Cardiac muscle cell (in vitro differentiated cells and primary cell): ENCODE measurements at regions not wholly inside any gene's neighbourhood (a gene's known extent, or its start where the extent isn't known, plus 50 kb on each side); places are given as distances from the start of the nearest gene placed in this dataset.

Source experiments
- DNase-seq, 2 donors: peaks; one replicate each; pipeline versions ENCODE4 v3.0.0 to v3.0.0-alpha.2; 2010 to 2017; ENCODE audit warnings: low read depth in 1 of 2, low spot score in 1 of 2
- H3K27ac ChIP-seq: fragments of 200-600 bp; sonication (generic); 2 replicates; pipeline ENCODE4 v1.5.1; 2016
- H3K27me3 ChIP-seq: fragments of 200-600 bp; sonication (generic); 2 replicates; pipeline ENCODE4 v1.6.0; 2016; ENCODE audit warnings: control low read depth
- H3K36me3 ChIP-seq: fragments of 200-600 bp; sonication (generic); 2 replicates; pipeline ENCODE4 v1.5.1; 2016; ENCODE audit warnings: control low read depth
- H3K4me1 ChIP-seq: fragments of 200-600 bp; sonication (generic); 2 replicates; pipeline ENCODE4 v1.8.1; 2017; ENCODE audit warnings: low read depth, mild to moderate bottlenecking, mixed run types
- H3K4me3 ChIP-seq: fragments of 200-600 bp; sonication (generic); 2 replicates; pipeline ENCODE4 v1.5.1; 2016; ENCODE audit warnings: mild to moderate bottlenecking
- H3K9me3 ChIP-seq: fragments of 200-600 bp; sonication (generic); 2 replicates; pipeline ENCODE4 v1.5.1; 2017; ENCODE audit warnings: low read depth, mild to moderate bottlenecking, control low read depth
- TF ChIP-seq, protein P1 (sequence below): IDR thresholded peaks from 2 replicates; pipeline ENCODE4 v1.5.1; 2012; ENCODE audit warnings: low read depth, mild to moderate bottlenecking, low read length

DNA sequence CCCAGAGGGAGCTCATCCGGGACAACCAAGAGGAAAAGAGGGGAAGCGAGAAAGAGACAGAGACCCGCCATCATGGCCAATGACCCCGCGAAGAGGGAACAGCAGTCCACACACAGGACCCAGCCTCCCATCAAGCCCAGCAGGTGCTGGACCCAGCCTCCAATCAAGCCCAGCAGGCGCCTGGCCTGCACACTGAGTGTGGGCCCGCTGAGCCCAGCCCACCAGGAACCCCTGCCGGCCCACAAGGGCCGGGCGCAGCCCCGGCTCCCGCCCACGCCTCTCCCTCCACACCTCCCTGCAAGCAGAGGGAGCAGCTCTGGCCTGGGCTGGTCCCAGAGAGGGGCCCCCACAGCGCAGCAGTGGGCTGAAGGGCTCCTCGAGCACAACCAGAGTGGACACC is 391.1 kb downstream of the IDS start:
- no peak for DNase-seq
- Histone ChIP-seq H3K4me1 (no peaks in the 10 kb centered on the region), H3K4me3 (no peak overlapping the region), H3K27ac (no peak overlapping the region), H3K27me3 (no peaks in the 10 kb centered on the region), H3K36me3 (no peaks in the 10 kb centered on the region), H3K9me3 (no peaks in the 10 kb centered on the region)
- TF ChIP-seq, protein P1, sequence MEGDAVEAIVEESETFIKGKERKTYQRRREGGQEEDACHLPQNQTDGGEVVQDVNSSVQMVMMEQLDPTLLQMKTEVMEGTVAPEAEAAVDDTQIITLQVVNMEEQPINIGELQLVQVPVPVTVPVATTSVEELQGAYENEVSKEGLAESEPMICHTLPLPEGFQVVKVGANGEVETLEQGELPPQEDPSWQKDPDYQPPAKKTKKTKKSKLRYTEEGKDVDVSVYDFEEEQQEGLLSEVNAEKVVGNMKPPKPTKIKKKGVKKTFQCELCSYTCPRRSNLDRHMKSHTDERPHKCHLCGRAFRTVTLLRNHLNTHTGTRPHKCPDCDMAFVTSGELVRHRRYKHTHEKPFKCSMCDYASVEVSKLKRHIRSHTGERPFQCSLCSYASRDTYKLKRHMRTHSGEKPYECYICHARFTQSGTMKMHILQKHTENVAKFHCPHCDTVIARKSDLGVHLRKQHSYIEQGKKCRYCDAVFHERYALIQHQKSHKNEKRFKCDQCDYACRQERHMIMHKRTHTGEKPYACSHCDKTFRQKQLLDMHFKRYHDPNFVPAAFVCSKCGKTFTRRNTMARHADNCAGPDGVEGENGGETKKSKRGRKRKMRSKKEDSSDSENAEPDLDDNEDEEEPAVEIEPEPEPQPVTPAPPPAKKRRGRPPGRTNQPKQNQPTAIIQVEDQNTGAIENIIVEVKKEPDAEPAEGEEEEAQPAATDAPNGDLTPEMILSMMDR = no peak

DNA sequence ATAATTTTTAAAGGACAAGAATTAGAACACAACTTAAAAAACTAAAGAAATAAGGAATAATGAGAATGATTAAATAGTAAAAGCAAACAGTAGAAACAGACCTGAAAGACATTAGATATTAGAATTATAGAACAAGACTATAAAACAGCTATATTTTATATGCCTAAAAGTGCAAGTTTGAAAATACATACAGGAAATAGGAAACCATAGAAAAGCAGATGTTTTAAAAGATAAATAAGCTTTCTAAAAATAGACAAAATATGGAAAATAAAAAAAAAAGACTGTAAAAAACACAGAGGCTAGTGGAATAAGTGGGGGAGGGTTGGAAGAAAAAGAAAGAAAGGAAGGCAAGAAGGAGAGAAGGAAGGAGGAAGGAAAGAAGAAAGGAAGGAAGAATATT is 407.3 kb downstream of the IDS start:
- no peaks in the 10 kb centered on the region for H3K27me3 ChIP-seq
- TF ChIP-seq, protein P1 = no peak
- H3K4me3 ChIP-seq = no peak overlapping the region
- no peaks in the 10 kb centered on the region for H3K4me1 ChIP-seq
- no peak overlapping the region for H3K27ac ChIP-seq
- H3K9me3 ChIP-seq = no peaks in the 10 kb centered on the region
- no peak for DNase-seq
- H3K36me3 ChIP-seq = no peaks in the 10 kb centered on the region

DNA sequence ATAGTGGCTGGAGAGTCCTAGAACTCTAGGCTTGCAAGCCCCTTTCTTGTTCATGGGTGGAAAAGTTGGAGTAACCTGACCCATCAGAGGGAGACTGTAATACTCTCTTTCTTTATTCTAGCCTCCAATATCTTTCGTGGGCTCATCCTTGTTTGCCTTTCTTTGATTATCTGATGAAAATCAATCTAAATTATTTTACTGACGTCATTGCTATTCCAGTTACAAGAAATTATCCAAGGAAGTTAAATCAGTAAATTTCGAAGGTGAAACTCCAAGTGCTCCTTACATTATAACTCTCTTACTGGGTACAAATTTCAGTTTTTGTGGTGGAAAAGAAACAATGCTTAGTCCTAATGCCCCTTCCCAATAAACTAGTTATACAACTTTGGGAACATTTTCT is 412.9 kb downstream of the IDS start:
- Histone ChIP-seq H3K36me3 (no peaks in the 10 kb centered on the region), H3K9me3 (no peaks in the 10 kb centered on the region), H3K27me3 (no peaks in the 10 kb centered on the region), H3K4me3 (no peak overlapping the region), H3K27ac (no peak overlapping the region), H3K4me1 (no peaks in the 10 kb centered on the region)
- TF ChIP-seq, protein P1 = no peak
- DNase-seq = no peak

DNA sequence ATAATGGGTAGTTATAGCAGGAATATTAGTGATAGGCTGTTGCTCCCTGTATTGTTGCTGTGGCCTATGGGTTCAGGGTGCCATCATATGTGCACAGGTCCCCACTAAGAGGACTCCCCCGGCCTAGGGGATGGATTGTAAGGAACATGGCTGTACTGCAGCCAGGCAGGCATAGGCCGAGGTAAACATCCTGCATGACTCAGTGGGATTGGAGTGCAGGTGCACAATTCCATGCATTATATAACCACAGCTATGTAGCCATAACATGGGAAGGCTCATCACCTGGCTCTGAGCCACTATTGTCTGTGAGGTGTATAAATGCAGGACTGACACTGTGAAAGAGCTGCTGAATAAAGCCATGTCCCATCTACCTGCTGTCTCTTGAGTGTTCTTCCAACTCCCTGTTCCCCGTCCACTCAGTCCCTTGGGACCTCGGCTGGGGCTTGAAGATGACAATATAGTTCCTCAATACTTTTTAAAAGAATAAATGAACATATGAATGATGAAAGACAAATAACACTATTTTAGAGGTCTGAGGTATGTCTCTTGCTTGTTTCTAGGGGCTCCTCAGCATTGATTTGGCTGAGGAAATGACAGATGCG is 425.2 kb downstream of the IDS start:
- Histone ChIP-seq H3K9me3 (no peaks in the 10 kb centered on the region), H3K4me1 (no peaks in the 10 kb centered on the region), H3K27ac (no peak overlapping the region), H3K36me3 (no peaks in the 10 kb centered on the region), H3K27me3 (no peaks in the 10 kb centered on the region), H3K4me3 (no peak overlapping the region)
- TF ChIP-seq, protein P1 = no peak
- DNase-seq = no peak

DNA sequence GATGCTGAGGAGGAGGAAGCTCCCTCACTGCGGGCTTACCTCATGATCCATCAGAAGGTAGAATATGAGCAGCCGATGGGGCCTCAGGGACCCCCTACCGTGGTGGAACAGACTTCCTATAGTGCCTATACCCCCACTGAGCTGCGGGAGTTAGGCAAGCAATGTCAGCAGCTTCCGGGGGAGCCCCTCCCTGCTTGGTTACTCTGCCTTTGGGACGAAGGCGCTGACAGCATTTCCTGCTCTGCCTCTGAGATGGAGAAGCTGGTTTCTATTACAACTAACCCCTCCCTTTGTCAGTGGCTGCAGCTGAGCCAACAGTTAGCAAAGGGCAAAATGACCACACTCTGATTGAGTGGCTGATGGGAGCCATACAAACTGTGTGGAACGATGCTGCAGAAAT is 430.7 kb downstream of the IDS start:
- no peaks in the 10 kb centered on the region for H3K36me3 ChIP-seq
- peak; percentile 38 to 86 for DNase-seq
- no peaks in the 10 kb centered on the region for H3K4me1 ChIP-seq
- no peaks in the 10 kb centered on the region for H3K9me3 ChIP-seq
- TF ChIP-seq, protein P1 = no peak
- H3K27me3 ChIP-seq = no peaks in the 10 kb centered on the region
- no peak overlapping the region for H3K4me3 ChIP-seq
- no peak overlapping the region for H3K27ac ChIP-seq

DNA sequence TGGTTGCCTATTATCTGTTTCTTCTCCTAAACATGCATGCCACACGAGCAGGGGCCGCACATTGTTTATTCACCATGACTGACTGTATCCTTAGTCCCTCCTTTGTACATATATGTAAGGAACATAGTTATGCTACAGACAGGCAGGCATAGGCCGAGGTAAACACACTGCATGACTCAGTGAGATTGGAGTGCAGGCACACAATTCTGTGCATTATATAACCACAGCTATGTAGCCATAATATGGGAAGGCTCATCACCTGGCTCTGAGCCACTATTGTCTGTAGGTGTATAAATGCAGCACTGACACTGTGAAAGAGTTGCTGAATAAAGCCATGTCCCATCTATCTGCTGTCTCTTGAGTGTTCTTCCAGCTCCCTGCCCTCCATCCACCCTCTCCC is 431.6 kb downstream of the IDS start:
- Histone ChIP-seq H3K4me3 (no peak overlapping the region), H3K4me1 (no peaks in the 10 kb centered on the region), H3K36me3 (no peaks in the 10 kb centered on the region), H3K27me3 (no peaks in the 10 kb centered on the region), H3K9me3 (no peaks in the 10 kb centered on the region), H3K27ac (no peak overlapping the region)
- TF ChIP-seq, protein P1 = no peak
- peak in 1 of 2 donors; percentile 8 for DNase-seq
